ENCODE measurements at regions not wholly inside any gene's neighbourhood (a gene's known extent, or its start where the extent isn't known, plus 50 kb on each side); places are given as distances from the start of the nearest gene placed in this dataset.

- TF ChIP-seq CTCF (conservative IDR thresholded peaks at IDR 0.05 in 1 of 2, IDR thresholded peaks at IDR 0.05 in 1 of 2; ENCODE audit: low read depth in 1 of 2, low read length in 2 of 2) = no peak
- no peak for TF ChIP-seq EZH2 (IDR thresholded peaks at IDR 0.05; ENCODE audit: low read length, missing control alignments)
Observed at GRCh38 chr3:193168931-193169330, 72.1 kb upstream of the PLAAT1 start.

All from fibroblast of lung (primary cell).